Cardiac septum (tissue), 1 donor: ENCODE measurements at regions not wholly inside any gene's neighbourhood (a gene's known extent, or its start where the extent isn't known, plus 50 kb on each side); places are given as distances from the start of the nearest gene placed in this dataset.

Experiments
- DNase-seq: peaks from one replicate; pipeline ENCODE4 v3.0.0-alpha.2; 2020; ENCODE audit warnings: low spot score
- intact Hi-C: fragments of 100-400 bp; cut with DNase I; formaldehyde crosslinking; loops from one replicate; pipeline ENCODE4 v1.14.0; 2022
- donor health status: DM: no; HTN: no; CAD: no.

- intact Hi-C loops = loop anchor here (5.0 kb wide), 1 partner anchor 159 kb away; no protein-coding TSS in a partner anchor
- DNase-seq = no peak
Observed at GRCh38 chr2:236511266-236511665, 58.4 kb upstream of the ACKR3 start.

- intact Hi-C loops = loop anchor here (2.0 to 5.0 kb wide), 3 partner anchors 57 to 515 kb away; partner anchors contain the start of gene ACKR3
- DNase-seq = no peak
Observed at GRCh38 chr2:236512267-236512666, 57.4 kb upstream of the ACKR3 start.

GRCh38 chr2:236512902-236513435 lies 56.7 kb upstream of the ACKR3 start:
- intact Hi-C loops = loop anchor here (2.0 to 5.0 kb wide), 3 partner anchors 56 to 514 kb away; partner anchors contain the start of gene ACKR3
- DNase-seq = no peak

- DNase-seq = no peak
- intact Hi-C loops = loop anchor here (2.0 to 5.0 kb wide), 3 partner anchors 55 to 513 kb away; partner anchors contain the start of gene ACKR3
Observed at GRCh38 chr2:236513956-236514355, 55.7 kb upstream of the ACKR3 start.

GRCh38 chr2:236516708-236517107 lies 52.9 kb upstream of the ACKR3 start:
- intact Hi-C loops = no loop called here

GRCh38 chr2:236517251-236518031 lies 52.2 kb upstream of the ACKR3 start:
- DNase-seq = no peak
- intact Hi-C loops = no loop called here

More at GRCh38 chr2:236516708-236517107, 52.9 kb upstream of the ACKR3 start:
- DNase-seq = no peak
